Peyer's patch (tissue), 4 donors: ENCODE measurements at regions not wholly inside any gene's neighbourhood (a gene's known extent, or its start where the extent isn't known, plus 50 kb on each side); places are given as distances from the start of the nearest gene placed in this dataset.

Experiments
- POLR2A ChIP-seq, 2 donors: fragments of 450-650 bp; IDR thresholded peaks; one replicate each; pipeline ENCODE4 v1.5.1; 2017; ENCODE audit warnings: antibody characterized with exemption in 2 of 2, mild to moderate bottlenecking in 2 of 2, moderate library complexity in 2 of 2
- TF ChIP-seq, protein P1 (sequence below), 6 experiments: fragments of 450-650 bp in 4 of 6; fragments of 200-600 bp in 2 of 6; sonication (generic) in 1 of 6; IDR thresholded peaks; one replicate each; pipeline ENCODE4 v1.5.1; 2017 to 2019; ENCODE audit warnings: antibody characterized with exemption in 6 of 6, mild to moderate bottlenecking in 3 of 6, moderate library complexity in 1 of 6

DNA sequence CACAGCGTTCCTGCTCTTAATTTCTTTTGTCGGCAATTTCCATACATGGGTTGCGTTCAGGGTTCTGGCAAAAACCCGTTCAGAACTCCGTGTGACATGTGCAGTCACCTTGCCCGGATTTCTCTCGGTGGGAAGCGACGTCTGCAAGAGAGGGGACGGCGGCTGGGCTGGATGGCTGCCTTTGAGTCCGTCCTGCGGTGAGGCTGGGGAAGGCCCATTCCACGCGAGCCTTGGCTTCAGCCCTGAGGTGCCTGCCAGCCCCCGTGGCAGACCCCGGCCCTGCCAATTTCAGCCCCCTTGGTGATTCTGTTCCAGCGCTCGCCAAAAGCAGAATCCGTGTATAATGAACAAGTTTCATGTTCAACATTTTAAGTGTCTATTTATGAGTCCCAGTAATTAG is 72.6 kb upstream of the TSHZ3 start:
- TF ChIP-seq, protein P1, sequence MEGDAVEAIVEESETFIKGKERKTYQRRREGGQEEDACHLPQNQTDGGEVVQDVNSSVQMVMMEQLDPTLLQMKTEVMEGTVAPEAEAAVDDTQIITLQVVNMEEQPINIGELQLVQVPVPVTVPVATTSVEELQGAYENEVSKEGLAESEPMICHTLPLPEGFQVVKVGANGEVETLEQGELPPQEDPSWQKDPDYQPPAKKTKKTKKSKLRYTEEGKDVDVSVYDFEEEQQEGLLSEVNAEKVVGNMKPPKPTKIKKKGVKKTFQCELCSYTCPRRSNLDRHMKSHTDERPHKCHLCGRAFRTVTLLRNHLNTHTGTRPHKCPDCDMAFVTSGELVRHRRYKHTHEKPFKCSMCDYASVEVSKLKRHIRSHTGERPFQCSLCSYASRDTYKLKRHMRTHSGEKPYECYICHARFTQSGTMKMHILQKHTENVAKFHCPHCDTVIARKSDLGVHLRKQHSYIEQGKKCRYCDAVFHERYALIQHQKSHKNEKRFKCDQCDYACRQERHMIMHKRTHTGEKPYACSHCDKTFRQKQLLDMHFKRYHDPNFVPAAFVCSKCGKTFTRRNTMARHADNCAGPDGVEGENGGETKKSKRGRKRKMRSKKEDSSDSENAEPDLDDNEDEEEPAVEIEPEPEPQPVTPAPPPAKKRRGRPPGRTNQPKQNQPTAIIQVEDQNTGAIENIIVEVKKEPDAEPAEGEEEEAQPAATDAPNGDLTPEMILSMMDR (IDR thresholded peaks at IDR 0.05) = no peak
- TF ChIP-seq POLR2A (IDR thresholded peaks at IDR 0.05) = no peak
